PFSK-1 (cell line): ENCODE measurements at regions not wholly inside any gene's neighbourhood (a gene's known extent, or its start where the extent isn't known, plus 50 kb on each side); places are given as distances from the start of the nearest gene placed in this dataset.

Experiments
- POLR2AphosphoS5 ChIP-seq: IDR thresholded peaks from 2 replicates; pipeline ENCODE4 v1.6.1; 2012; ENCODE audit warnings: low read depth, mild to moderate bottlenecking, control low read depth, low read length, moderate library complexity
- SIN3A ChIP-seq: IDR thresholded peaks from 2 replicates; pipeline ENCODE4 v1.6.1; 2012; ENCODE audit warnings: mild to moderate bottlenecking, low read length, moderate library complexity, borderline replicate concordance; ENCODE audit not compliant: insufficient read depth
- TAF1 ChIP-seq: IDR thresholded peaks from 2 replicates; pipeline ENCODE4 v1.6.1; 2012; ENCODE audit warnings: low read length, control low read depth, borderline replicate concordance; ENCODE audit not compliant: insufficient read depth

DNA sequence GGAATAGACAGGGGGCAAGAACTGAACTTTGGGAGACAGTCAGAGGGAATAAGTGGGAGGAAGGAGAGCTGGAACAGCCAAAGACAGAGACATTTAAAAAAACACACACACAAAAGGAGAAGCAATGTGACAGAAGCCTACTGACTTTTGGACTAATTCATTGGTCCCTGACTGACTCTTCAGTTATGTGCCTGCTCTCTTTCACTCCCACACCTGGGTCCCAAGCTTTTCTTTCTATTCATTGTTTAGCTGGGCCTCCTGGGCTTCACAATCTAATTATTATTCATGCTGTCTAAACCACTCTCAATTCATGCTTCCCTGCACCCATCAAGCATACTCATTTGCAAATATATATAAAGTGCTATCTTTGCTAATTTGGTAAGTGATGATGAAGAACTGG lies 139.2 kb upstream of the IRS4 start:
- no peak for TF ChIP-seq TAF1
- no peak for TF ChIP-seq POLR2AphosphoS5
- no peak for TF ChIP-seq SIN3A
